Testis (tissue), 2 donors: ENCODE measurements at regions not wholly inside any gene's neighbourhood (a gene's known extent, or its start where the extent isn't known, plus 50 kb on each side); places are given as distances from the start of the nearest gene placed in this dataset.

Experiments
- CTCF ChIP-seq, 3 experiments: fragments of 450-650 bp in 2 of 3; fragments of 200-600 bp in 1 of 3; sonication (generic) in 1 of 3; IDR thresholded peaks; one replicate each; pipeline ENCODE4 v1.5.1; 2016 to 2019; ENCODE audit warnings: antibody characterized with exemption in 3 of 3, mild to moderate bottlenecking in 2 of 3, moderate library complexity in 1 of 3
- POLR2A ChIP-seq: fragments of 450-650 bp; IDR thresholded peaks from one replicate; pipeline ENCODE4 v1.6.1; 2017; ENCODE audit warnings: antibody characterized with exemption, mild to moderate bottlenecking, moderate library complexity

- TF ChIP-seq CTCF (IDR thresholded peaks at IDR 0.05) (no peak), POLR2A (no peak)
Measured at GRCh38 chr11:44423289-44423688, 113.3 kb upstream of the ALX4 start.
